DMS114 treated with DMSO at 0.1 percent for 48 hours (cell line): ENCODE measurements at regions not wholly inside any gene's neighbourhood (a gene's known extent, or its start where the extent isn't known, plus 50 kb on each side); places are given as distances from the start of the nearest gene placed in this dataset.

Source experiments
- DNase-seq: peaks from one replicate; lab custom pipeline; 2025; ENCODE audit not compliant: unreplicated experiment; lab: John Stamatoyannopoulos, UW

DNA sequence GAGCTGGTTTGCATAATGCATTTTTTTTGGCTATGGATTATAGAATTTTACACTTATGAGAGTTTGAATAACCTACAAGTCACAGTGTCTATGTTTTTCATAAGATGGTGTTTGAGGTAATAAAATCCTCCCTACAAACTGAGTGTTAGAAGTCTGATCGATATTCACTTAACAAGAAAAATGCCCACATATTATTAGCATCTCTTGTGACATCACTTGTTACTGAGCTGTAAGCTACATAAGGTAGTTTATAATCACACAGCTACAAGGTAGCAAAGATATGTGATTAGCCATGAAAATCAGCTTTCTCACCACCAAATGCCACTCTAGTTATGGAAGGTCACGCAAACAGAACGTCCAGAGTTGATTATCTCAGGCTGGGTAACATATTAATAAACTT is 669.6 kb downstream of the PCDH18 start:
- no peak for DNase-seq

DNA sequence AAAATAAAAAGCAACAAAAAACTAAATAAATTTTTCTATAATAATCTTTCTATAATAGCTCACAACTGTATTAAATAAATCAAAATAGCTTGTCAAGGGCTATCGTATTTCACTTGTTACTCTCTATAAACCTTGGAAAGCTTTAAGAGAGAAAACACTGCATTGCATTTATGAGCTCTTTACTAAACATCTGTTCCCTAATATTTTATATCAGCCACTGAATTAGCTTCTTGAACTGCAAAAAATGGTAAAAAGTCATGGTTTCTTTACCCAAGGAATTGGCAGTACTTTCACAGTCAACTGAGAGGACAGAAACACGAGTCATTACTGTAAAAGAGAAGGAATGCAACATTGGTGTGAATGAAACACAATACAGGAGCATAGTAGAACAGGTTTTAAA is 671.2 kb downstream of the PCDH18 start:
- DNase-seq, result no peak

DNA sequence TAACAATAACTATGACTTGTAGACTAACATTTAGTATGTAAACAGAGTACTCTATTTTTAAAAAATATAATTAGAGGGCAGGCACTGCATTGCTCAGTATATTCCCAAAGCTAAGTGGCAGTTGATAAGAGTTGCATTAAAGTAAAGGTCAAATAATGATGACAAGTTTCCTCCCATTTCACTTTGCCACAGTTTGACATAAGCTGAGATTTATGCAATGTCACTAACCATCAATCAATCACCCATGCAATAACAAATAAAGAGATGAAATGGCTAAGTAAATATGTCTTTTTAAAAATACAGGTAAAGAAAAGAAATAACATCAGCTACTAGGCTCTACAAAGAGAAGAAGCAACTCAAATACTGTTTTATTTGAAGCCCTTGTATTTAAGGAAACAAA is 673.4 kb downstream of the PCDH18 start:
- no peak for DNase-seq

DNA sequence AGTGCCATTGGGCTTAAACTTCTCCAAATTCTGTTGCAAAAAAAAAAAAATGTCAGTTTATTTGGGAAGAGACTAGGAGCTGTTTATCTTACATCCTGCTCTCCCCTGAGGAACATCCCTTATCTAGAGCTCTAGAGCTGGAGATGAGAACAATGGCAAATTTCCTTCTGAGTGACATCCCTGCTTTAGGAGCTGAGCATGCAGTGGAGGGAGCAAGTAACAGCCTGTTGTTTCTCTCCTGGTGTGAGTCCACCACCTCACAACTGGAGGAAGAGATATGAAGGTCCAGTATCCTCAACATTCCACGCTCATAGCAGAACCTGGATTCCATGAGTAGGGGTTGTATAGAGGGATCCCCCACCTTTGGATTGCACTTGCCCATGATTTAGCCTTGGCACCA is 676.4 kb downstream of the PCDH18 start:
- no peak for DNase-seq

DNA sequence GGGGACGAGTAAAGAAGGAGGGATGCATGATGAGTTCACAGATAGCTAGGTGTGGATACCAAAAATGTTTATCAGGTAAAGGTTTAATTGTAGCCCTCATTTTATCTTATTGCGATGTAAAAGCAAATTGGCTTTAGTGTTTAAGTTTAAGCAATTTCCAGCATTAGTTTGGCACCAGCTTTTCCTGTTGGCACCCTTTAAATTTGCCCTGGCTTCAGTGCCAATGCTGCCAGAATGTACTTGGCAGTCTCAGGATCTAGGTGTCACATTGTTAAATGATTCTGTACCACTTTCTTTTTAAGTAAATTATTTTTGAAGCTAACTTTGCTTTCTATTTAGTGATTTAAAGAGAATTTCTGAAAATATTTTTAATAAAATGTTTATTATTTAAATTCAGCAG is 681.8 kb downstream of the PCDH18 start:
- no peak for DNase-seq

DNA sequence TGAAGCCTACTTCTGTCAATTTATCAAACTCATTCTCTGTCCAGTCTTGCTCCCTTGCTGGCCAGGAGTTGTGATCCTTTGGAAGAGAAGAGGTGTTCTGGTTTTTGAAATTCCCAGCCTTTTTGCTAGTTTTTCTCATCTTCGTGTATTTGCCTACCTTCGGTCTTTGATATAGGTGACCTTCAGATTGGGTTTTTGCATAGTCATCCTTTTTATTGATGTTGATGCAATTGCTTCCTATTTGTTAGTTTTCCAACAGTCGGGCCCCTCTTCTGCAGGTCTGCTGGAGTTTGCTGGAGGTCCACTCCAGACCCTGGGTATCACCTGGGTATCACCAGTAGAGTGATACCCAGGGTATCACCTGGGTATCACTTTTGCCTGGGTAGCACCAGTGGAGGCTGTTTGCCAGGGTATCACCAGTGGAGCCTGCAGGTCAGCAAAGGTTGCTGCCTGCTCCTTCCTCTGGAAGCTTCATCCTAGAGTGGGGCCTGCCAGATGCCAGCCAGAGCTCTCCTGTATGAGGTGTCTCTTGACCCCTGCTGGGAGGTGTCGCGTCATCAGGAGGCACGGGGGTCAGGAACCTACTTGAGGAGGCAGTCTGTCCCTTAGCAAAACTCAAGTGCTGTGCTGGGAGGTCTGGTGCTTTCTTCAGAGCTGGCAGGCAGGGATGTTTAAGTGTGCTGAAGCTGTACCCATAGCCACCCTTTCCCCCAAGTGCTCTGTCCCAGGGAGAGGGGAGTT is 684.2 kb downstream of the PCDH18 start:
- DNase-seq, result no peak

DNA sequence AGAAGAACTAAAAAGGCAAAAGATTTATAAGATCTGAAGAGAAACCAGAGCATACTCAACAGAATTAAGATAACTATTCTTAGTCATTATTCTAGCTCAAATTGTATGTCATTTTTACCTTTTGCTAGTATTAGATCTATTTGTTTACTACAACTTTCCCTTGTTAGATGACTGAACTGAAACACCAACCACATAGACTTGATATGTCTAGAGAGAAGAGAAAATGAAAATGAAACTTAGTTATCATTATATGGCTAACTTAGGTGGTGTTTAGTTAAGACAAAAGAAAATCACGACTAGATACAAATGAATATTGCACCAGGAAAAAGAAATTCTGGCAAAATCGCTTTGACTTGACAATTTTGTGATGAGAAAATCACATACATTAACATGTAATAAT is 690.8 kb downstream of the PCDH18 start:
- no peak for DNase-seq

DNA sequence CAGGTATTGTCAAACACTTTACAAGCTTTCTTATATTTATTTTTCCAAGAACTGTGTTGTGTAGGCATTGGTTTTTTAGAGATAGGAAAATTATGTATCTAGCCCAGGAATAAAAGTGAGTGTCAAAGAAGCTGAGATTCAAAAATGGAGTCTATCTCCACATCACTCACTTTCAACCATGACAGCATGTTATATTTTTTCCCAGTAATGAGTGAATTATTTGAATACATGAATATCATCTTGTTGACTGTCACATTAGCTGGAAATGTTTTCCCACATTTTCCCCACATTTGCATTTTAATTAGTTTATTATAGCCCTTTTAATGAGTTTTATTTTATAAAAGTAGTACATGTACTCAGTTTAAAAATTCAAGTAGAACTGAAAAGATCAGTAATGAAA is 693.7 kb downstream of the PCDH18 start:
- DNase-seq, result no peak

DNA sequence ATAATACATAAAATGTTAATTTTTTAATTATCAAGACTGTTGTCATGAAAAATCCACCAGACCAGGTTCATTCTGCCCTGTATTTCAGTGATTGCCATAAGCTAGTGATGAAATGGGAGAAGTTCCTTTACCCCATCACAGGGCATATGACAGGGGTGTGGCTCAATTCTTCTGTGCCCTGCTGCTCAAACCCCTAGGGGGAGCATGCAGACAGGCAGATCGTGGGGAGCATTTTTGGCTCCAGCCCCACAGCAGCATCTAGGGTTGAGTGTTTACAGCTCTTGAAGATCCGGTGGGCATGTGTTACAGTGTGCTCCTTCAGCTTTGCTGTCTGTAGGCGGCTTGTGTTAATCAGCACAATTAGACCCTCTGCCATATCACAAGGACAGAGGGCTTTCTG is 700.7 kb downstream of the PCDH18 start:
- DNase-seq, result no peak

DNA sequence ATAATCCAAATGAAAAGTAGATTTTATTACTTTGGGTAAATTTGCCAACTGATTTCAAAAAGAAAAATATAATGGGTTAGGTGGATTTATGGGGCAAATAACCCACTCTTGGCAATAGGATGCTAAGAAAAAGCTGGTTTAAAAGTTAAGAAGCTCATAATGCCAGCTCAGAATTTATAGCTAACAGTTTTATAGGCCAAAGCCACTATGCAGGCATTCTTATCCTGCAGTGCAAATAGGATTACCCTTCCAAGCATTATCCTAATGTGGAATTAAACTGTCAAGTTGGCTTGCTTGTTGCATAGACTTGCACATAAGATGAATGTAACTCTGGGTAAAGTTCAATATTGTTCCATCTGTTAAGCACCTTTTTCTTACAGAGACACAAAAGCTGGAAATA is 703.0 kb downstream of the PCDH18 start:
- no peak for DNase-seq

DNA sequence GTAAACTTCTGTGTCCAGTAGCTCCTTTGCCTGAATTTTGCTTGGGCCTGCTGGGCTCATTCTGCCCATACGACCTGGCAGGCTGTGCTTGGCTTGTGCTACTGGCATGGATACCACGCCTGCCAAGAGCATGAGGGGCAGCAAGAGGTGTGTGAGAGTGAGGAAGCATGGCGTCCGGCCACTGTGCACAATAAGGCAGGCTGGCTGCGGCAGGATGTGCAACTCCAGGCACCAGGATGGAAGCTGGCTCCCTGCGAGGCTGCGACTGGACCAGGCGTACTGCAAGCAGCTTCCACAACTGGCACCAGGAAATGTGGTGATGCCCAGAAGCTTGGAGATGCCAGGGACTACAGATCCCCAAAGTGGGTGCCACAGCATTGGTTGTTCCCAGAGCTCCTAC is 709.3 kb downstream of the PCDH18 start:
- DNase-seq, result no peak

DNA sequence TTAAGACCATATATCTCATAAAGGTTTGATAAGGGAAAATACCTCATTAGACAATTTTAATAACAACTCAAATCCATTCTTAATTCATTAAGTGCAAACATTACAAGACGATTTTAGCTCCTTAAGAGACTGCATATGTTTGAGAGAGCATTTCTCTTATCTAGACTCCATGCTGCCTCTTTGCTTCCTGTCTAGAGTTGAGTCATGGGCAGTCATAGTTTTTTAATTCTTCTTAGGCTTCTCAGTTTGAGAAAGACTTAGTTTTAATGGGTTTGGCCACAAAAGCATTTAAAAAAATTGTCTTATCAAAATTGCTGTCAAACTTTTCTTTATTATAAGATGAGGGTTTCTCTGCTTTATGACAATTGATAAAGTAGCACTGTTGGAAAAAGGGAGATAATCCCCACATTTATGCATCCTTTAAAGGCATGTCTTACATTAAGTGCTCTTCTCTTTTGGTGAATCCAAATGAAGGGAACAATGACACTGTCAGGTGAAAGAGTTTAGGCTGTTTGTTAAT is 713.4 kb downstream of the PCDH18 start:
- no peak for DNase-seq

DNA sequence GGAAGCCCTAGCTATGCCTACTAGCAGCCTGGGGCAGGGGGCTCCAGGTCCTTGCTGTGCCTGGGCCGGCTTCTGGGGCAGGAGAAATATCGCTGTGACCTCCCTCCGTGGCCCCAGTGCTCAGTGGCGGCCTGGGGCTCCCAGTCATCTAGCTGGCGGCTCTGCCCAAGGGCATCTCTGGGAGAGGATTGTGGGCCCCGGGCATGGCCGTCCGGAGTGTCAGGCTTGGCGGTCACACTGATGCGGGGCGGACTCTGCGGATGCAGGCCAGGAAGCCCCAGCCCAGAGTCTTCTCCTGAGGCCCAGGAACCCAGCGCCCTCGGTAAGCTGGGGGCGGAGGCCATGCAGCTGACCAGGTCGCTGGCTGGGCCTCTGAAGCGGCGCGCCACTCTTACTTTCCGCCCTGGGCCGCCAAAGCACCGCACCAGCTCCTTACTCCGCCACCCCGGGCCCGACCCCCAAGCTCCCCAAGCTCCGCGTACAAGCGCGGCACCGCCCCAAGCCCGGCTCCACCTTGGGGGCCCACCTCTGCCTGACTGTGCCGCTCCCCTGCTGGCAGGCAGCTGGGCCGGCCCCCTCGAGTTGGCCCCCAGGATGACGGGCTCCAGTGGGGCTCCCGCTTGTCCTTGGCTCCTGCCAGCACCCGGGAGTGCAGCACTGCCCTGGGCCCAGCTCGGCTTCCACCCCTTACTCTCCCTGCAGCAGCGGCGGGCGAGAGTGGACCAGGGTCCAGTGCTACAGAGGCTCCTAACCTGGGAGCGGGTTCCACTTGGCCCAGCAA is 720.0 kb downstream of the PCDH18 start:
- DNase-seq, result no peak

DNA sequence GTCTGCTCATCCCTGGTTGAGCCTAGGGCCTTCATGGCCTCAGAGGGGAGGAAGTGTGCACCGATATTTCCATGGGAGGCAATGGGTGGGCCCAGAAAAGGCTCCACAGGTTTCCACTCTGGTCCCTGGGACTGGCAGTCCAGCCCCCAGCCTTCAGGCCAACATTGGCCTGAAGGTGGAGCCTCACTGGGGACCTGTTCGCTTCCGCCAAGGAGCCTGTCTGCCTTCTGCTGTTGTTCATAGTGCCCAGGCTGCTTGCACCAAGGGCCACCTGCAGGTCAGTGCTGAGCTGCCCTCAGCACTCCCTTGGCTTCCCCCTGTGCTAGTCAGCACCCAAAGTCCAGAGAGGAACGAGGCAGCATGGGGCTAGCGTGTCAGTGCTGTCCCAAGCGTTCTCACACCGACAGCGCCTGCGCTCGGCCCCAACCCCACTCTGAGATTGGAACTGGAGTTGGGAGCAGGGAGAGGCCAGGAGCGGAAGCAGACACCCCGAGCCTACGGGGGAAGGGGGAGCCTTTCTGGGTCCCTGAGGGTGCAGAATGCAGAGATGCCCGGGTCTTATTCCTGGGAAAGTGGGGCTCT is 720.7 kb downstream of the PCDH18 start:
- DNase-seq, result no peak

DNA sequence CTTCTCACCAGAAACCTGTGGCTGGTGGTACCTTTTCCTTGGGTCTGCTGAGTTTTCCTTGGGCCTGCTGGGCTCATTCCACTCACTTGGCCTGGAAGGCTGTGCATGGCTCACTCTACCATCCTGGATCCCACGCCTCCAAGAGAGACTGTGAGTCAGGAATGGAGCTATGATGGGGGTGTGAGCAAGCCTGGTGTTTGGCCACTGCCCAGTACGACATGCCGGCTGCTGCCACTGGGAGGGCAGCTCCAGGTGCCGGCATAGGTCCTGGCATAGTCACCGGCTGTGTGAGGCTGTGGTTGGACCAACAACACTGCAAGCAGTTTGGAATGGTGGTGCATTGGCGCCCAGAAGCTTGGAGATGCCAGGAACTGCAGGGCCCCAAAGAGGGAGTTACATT is 721.7 kb downstream of the PCDH18 start:
- no peak for DNase-seq

DNA sequence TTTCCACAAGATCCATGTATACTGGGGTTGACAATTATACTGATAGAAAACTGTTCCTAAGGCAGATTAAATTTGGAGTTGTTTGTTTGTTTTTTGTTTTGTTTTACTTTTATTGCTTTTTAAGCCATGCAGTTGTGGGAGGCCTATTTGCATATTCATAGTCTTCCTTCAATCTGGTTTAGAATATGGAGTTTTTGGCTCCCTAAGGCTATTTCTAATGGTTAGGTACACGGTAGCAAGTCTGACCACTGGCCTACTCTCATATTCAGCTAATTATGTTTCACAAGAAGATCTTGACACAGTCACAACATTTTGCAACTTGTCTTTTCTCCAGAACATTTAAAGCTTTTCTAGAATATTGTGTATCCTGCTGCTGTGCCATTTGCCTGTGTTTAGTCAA is 725.5 kb downstream of the PCDH18 start:
- DNase-seq, result no peak

DNA sequence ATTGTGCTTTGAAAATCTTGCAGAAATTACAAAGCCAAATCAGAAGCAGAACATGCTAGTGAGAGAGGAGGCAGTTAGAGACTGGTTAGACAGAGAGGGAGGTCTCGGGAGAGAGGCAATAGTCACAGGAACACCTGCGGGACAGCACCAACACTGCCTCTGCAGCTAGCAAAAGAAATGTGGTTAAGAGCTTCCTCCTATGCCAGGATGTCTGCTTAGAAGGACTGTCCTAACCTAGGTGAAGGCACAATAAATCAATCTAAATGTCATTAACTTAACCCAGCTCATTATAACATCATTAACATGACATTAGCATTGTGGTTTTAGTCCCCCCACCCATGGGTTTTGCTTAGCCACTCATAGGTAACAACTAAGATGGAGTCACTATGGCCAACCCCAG is 726.7 kb downstream of the PCDH18 start:
- DNase-seq, result no peak

DNA sequence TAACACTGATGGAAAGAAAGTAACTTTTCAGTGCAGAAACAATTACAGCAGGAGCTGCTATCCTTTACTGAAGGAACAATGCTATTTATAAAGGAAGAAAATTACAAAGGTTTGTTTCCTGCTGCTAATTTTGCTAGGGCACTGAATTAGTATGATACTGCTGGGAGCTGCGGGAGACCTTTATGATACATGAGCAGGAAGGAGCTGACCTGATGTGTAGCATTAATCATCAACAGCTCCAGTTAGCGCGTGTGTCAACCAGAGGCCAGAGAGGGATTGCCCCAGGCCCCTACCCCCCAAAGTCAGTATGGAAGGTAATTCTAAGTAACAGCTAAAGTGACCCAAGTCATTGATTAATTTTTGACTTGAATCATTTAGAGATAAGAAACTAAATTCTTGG is 728.9 kb downstream of the PCDH18 start:
- DNase-seq, result no peak

DNA sequence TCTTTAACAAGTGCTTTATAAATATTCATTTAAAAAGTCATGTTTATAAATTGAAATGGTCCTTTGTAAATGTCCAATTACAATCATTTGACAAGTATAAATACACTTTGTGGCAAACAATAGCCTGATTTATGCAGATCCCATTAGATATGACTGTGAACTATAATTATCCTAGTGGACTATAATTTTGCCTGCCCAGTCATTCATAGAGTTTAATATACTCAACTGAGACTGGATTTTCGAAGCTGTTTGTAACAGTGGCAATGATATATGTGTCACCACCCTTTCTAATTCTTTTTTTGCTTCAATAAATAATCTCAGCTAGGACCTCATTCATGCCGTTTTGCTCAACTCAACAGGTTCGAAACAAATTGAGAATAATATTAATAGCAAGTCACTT is 732.0 kb downstream of the PCDH18 start:
- no peak for DNase-seq

DNA sequence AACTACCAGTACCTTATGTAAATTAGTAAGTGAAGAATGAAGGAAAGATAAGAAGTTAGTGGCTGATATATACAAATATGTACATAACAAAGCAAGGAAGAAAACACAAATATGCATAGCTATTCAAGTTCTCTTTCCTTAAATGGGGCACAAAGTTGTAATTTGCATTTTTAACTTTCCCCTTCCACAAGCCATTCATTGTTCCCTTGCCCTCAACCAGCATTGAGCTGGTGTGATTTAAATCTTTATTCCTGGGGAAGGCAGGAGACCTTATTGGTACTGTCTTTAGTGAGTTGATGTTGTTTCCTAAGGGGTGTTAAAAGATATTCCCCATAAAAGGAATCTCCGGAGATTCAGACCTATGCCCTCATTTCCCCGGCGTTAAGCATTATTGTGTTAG is 735.3 kb downstream of the PCDH18 start:
- DNase-seq, result no peak

DNA sequence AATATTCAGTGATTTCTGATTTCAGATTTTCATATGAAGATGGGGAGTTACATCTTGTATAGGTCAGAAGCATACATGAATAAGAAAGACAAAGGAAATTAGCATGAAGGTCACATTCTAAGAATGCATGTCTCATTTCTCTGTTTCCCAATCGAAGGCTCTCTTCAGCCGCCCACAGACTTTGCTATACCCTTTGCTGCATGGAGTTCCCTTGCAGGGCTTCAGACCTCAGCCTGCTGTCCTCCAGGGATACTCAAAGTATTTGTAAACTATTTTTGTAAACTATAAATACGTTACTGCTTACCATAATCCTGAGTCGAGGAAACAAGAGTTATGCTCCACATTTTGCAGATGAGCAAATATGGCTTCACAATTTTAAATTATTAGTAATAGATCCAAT is 738.4 kb downstream of the PCDH18 start:
- DNase-seq, result no peak

DNA sequence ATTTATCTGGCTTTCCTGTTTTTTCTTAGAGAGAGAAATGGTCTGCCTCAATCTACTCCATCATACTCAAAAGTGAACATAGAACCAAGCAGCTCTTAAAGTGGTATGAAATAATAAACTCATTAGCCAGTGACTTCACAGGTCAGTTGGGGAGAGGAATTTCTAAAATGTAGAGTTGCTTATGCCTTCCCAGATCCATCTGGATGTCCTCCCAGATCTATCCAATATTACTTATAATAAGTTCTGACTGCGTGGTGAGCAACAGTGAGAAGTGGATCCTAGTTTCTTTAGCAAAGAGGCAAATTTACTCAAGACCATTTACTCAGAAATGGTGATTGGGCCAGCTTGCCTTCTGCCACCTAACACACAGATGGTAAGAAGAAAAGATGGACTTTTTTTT is 748.0 kb downstream of the PCDH18 start:
- no peak for DNase-seq
